AG09319 (cell line): ENCODE measurements at regions not wholly inside any gene's neighbourhood (a gene's known extent, or its start where the extent isn't known, plus 50 kb on each side); places are given as distances from the start of the nearest gene placed in this dataset.
A peak's percentile ranks its signal among the peaks of the same experiment; 100 is the strongest.
"Not testable (repeated sequence)": the region's sequence is repeated elsewhere in the genome, so short reads cannot be mapped to it uniquely, and the experiment has no call there.

Source experiments
- DNase-seq: peaks from one replicate; pipeline ENCODE4 v3.0.0-alpha.2; 2010; ENCODE audit warnings: low read depth; ENCODE audit errors: extremely low read depth
- TF ChIP-seq, protein P1 (sequence below): IDR thresholded peaks from 2 replicates; pipeline ENCODE4 v1.5.1; 2011; ENCODE audit warnings: low read depth, mild to moderate bottlenecking, inconsistent platforms, low read length, moderate library complexity

DNA sequence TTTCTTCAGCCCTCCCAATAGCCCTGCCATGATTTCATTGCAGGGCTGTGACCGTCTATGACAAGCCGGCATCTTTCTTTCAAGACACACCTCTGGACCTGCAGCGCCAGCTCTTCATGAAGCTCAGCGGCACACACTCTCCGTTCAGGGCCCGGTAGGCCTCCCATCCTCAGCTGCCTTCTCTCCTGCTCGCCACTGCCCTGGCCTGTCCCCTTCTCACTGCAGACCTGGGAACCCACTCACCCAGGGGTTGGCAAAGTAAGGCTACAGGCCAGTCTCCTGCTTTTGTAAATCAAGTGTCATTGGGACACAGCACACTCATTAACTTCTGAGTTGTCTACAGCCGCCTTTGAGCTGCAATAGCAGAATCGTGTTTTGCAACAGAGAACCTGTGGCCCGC is 169.2 kb downstream of the ADRA2C start:
- not testable (repeated sequence) for DNase-seq

DNA sequence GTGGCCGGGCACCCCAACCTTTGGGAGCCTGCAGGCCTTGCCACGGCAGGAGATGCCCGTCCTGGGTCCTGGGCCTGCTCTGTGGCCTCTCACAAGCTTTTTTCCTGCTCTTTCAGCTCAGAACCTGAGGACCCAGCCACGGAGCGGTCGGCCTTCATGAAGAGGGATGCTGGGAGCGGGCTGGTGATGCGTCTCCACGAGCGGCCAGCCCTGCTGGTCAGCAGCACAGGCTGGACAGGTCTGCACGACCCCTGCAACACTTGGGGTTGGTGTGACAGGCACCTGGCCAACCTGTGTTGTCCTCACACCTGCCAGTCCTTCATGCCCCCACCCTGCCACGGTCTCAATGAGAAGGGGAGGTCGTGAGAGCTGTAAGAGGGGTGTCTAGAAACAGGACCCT is 170.0 kb downstream of the ADRA2C start:
- no peak for DNase-seq
- TF ChIP-seq, protein P1, sequence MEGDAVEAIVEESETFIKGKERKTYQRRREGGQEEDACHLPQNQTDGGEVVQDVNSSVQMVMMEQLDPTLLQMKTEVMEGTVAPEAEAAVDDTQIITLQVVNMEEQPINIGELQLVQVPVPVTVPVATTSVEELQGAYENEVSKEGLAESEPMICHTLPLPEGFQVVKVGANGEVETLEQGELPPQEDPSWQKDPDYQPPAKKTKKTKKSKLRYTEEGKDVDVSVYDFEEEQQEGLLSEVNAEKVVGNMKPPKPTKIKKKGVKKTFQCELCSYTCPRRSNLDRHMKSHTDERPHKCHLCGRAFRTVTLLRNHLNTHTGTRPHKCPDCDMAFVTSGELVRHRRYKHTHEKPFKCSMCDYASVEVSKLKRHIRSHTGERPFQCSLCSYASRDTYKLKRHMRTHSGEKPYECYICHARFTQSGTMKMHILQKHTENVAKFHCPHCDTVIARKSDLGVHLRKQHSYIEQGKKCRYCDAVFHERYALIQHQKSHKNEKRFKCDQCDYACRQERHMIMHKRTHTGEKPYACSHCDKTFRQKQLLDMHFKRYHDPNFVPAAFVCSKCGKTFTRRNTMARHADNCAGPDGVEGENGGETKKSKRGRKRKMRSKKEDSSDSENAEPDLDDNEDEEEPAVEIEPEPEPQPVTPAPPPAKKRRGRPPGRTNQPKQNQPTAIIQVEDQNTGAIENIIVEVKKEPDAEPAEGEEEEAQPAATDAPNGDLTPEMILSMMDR = no peak

DNA sequence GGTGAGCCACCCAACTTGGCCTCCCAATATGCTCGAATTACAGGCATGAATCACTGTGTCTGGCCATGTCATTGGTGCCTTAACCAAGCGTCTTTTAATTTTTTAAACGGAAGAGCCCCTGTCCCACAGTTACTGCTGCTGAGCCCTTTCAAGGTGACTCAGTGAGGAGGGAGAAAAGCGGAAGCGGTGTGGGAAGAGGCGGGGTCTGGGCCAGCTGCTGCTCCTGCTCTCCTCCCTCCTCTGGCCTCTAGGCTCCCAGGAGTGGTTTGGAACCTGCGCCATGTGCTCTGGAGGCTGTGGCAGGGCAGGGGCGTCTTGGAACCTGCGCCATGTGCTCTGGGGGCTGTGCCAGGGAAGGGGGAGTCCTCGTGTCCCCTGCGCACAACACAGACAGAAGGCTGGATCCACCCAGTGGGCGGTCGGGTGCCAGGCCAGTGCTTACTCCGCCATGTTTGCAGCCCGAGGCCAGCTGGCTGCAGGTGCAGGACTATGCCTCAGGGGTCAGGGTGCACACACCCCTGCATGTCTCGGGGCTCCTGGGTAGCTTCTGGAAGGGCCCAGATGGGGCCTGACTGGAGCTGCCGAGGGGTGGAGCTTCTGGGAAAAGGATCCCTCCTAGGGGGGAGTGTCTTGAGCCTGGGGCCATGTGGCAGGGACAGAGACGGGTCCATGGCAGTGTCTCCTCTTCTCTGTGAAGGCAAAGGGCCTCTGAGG is 171.8 kb downstream of the ADRA2C start:
- not testable (repeated sequence) for DNase-seq

DNA sequence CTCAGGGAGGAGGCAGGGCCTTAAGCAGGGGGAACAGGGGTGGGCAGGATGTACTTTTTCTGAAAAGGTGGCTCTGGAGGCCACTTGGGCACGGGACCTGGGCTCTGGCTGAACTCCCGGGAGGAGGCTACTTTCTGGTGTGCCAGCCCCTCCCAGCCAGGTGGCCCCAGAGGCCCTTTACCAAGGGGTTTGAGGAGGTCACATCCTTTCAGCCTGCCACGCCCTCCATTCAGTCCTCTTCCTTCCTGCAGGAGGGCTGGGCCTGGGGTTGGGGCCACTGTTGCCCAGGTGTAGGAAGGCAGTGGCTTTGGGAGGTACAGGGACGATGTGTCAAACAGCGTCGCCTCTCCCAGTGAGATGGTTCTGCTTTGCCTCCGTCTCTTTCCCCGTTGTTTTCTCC is 172.5 kb downstream of the ADRA2C start:
- DNase-seq = not testable (repeated sequence)

DNA sequence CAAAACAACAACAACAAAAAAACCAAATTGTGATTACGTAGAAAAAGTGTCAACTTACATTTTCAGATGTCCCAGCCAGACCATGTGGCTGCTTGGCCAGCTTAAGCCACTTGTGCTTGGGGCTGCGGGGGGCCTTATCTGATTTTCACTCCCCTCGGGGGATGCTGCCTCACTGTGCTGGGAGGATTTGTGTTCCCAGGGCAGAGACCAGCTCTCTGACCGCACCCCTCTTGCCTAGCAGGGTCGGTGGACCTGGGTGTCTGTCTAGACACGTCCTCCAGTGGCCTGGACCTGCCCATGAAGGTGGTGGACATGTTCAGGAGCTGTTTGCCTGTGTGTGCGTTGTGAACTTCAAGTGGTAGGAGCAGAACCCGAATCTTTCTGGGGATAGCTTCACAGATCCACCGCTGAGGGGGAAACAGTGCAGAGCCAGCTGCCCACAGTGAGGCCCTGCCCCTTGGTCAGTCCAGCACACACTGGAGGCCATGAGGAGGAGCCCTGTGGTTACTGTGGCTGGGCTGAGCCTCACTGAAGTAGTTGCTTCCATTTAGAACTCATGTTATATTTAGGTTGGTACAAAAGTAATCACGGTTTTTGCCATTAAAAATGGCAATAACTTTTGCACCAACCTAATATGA is 173.9 kb downstream of the ADRA2C start:
- not testable (repeated sequence) for DNase-seq

DNA sequence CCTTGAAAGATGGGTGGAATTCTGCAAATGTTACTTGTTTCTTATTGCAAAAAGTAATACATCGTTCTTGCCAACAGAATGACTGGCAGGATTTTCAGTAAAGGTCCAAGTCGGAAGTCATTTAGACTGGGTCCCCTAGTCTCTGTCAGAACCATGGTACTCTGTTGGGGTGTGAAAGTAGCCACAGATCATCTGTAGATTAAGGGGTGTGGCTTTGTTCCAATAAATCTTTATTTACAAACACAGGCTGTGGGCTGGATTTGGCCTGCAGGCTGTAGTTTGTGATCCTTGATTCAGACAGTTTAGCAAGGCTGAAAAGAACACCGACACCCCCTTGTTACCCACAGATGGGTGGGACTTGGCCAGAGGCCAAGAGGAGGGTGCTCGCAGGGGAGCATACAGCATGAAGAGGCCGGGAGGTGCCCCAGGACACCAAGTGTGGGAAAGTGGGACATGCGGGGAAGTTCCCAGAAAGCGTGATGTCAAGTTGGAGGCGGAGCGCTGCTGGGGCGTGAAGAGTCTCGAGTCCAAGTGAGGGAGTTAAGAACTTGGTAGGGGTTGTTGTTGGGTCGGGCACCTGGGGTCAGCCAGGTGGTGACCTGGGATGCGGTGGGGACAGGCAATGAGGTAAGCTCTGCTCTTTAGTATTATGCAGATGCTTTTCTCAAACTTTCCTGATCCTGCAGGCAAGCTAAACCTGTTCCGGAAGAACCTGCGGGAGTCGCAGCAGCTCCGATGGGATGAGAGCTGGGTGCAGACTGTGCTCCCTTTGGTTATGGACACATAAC is 175.7 kb downstream of the ADRA2C start:
- not testable (repeated sequence) for DNase-seq

DNA sequence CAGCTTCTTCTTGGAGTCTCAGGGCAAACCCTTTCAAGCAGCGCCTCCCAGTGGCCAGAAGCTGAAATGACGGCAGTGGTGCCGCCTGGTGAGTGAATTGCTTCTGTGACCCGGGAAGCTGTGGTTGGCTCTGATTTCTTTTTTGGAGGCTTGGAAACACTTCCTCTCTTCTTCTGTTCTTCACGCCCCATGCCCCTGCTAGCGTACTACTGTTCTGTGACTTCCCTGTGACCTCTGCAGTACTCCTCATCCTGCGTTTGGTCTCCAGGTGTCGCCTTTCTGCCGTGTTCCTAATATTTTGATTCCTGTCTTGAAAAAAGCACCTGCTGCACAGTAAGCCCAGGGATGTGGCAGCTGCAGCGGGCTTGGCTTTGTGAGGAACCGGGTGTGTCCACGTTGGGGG is 176.4 kb downstream of the ADRA2C start:
- TF ChIP-seq, protein P1 = peak; percentile 46
- not testable (repeated sequence) for DNase-seq

DNA sequence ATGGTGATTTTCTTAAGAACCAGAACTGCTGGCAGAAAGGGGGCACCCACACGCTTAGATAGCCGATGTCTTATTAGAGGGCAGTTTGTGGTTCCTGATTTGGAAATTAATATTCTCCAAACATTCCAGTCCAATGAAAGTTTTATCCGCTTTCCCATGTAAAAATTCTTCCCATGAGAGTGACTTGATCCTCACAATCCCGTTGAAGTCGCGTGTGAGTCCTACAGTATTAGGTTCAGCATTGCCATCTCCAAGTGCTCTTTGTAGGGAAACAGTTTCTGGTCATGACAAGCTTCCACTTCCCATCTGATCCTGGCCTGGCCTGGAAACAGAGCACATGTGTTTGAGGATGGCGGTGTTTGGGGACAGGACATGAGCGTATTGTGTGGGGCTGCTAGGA is 176.9 kb downstream of the ADRA2C start:
- DNase-seq = not testable (repeated sequence)

DNA sequence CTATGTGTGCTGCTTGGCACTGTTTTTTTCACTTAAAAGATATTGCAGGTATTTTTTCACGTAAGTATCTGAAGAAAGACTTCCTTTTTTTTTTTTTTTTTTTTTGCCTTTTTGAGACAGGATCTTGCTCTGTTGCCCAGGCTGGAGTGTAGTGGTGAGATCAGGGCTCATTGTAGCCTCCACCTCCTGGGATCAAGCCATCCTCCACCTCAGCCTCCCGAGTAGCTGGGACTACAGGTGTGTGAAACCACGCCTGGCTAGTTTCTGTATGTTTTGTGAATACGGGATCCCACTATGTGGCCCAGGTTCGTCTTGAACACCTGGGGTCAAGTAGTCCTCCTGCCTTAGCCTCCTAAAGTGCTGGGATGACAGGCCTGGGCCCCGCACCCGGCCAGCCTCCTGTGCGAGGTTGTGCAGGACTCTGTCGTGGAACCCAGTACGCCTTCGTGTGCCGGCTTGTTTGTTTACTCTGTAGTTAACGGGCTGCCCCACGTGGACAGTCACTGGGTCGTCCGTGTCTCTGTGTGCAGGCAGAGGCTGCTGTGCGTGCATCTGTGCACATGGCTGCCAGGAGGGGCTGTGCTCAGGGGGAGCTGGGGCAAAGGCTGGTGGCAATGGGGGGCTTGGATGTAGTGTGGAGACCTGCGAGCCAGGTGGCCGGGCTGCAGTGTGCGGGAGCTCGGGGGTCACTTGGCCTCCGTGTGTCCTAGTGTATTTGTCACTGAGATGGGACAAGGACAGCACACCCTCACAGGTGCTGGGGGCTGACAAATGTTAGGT is 179.5 kb downstream of the ADRA2C start:
- TF ChIP-seq, protein P1 = no peak
- DNase-seq = no peak

DNA sequence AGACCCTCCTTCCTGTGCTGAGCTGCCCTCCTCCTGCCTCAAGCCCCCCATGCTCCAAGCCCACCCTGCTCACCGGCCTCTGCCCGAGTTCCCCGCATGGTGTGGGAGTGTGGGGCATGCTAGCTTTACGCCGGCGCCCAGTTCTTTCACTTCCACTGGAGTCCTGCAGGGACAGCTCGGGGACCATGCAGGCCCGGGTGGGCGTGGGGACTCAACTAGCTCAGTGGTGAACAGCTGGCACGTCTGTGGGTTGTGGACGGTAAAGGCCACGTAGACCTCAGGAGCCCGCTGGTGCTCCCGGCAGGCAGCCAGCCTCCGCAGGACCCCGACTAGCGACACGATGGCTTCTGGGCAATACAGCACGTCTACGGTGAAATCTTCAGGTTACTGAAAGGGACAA is 180.4 kb downstream of the ADRA2C start:
- not testable (repeated sequence) for DNase-seq

DNA sequence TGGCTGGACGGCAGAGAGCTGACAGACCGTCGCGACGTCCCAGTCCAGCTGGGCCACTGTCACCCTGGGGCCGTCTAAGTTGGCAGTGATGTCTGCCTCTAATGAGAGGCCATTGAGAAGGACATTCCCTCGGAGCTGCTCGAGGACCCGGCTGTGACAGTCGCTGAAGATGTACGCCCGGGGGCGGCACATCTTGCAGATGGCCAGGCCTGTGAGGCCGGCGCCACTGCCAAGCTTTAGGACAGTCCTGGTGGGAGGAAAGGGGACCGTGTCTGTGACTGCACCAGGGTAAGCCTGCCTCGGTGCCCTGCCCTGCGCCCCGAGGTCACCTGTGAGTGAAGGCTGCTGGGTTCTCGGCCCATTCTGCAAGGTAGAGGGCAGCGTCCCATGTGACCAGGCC is 181.6 kb downstream of the ADRA2C start:
- not testable (repeated sequence) for DNase-seq

DNA sequence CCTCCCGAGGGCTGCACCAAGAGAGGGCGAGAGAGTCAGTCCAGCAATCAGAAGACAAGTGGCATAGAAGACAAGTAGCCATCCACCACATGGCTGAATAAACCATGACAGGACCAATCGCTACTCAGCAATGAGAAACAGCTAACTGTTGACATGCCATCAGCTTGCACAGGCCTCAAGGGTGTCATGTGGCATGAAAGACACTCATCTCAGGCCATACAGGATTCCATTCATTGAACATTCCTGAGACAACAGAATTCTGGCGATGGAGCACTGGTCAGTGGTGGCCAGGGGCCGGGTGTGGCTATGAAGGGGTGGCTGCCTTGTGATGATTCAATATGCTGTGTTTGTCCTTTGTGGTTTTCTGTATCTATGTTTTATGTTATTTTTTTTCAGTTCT is 182.0 kb downstream of the ADRA2C start:
- not testable (repeated sequence) for DNase-seq
